RWPE1 (cell line): ENCODE measurements at regions not wholly inside any gene's neighbourhood (a gene's known extent, or its start where the extent isn't known, plus 50 kb on each side); places are given as distances from the start of the nearest gene placed in this dataset.
"Not testable (repeated sequence)": the region's sequence is repeated elsewhere in the genome, so short reads cannot be mapped to it uniquely, and the experiment has no call there.

Experiments used
- CTCF ChIA-PET: fragments of 350-600 bp; sonication (Branson Sonifier 250); formaldehyde crosslinking; extraction: SDS; loops from one replicate; lab custom pipeline; 2021; lab: Yijun Ruan, JAX
- POLR2A ChIA-PET: fragments of 400-600 bp; formaldehyde crosslinking; extraction: SDS; loops from one replicate; lab custom pipeline; 2020; ENCODE audit warnings: antibody characterized with exemption; ENCODE audit not compliant: low non-redundant PET; lab: Yijun Ruan, JAX
- DNase-seq: peaks from one replicate; pipeline ENCODE4 v3.0.0; 2012; ENCODE audit warnings: low spot score
- H3K27ac ChIP-seq: fragments of 450-650 bp; 2 replicates; pipeline ENCODE4 v1.5.1; 2017
- TF ChIP-seq, protein P1 (sequence below): fragments of 450-650 bp; conservative IDR thresholded peaks from 2 replicates; pipeline ENCODE4 v1.5.1; 2017; ENCODE audit warnings: low read depth, mild to moderate bottlenecking

DNA sequence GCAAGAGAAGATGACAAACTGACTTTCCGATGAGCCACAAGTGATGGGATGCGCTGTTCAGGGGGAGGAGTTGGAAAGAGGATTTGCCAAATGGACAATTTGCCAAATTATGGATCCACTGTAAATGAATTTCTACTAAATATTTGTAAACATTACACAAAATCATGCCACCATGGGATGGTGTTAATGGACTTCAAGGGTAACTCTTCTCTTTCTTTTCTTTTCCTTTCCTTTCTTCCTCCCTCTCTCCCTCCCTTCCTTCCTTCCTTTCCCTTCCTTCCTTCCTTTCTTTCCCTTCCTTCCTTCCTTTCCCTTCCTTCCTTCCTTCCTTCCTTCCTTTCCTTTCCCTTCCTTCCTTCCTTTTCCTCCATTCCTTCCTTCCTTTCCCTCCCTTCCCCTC lies 76.0 kb upstream of the PEG3 start:
- TF ChIP-seq, protein P1, sequence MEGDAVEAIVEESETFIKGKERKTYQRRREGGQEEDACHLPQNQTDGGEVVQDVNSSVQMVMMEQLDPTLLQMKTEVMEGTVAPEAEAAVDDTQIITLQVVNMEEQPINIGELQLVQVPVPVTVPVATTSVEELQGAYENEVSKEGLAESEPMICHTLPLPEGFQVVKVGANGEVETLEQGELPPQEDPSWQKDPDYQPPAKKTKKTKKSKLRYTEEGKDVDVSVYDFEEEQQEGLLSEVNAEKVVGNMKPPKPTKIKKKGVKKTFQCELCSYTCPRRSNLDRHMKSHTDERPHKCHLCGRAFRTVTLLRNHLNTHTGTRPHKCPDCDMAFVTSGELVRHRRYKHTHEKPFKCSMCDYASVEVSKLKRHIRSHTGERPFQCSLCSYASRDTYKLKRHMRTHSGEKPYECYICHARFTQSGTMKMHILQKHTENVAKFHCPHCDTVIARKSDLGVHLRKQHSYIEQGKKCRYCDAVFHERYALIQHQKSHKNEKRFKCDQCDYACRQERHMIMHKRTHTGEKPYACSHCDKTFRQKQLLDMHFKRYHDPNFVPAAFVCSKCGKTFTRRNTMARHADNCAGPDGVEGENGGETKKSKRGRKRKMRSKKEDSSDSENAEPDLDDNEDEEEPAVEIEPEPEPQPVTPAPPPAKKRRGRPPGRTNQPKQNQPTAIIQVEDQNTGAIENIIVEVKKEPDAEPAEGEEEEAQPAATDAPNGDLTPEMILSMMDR: no peak
- no peak for DNase-seq
- H3K27ac ChIP-seq: no peak overlapping the region
- ChIA-PET CTCF (no interaction called here), POLR2A (no interaction called here)

DNA sequence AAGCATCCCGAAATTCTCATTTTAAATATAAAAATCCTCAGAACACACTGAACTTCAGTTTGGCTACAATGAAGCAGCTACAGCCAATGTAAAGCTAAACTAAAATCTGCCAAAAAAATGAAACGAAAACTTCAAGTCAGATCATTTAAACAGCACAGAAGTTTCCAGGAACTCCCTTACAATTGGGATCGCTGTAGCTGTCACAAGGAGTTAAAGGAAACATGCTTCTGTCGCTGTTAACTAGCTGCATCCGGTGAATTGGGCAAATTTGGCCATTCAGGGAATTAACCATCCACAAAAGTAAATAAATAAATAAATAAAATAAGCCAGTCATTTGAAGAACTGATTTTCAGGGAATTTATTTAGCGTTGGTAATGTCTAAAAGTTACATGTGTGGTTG lies 77.0 kb upstream of the PEG3 start:
- no peak overlapping the region for H3K27ac ChIP-seq
- TF ChIP-seq, protein P1: no peak
- ChIA-PET POLR2A (no interaction called here), CTCF (no interaction called here)
- DNase-seq: no peak

DNA sequence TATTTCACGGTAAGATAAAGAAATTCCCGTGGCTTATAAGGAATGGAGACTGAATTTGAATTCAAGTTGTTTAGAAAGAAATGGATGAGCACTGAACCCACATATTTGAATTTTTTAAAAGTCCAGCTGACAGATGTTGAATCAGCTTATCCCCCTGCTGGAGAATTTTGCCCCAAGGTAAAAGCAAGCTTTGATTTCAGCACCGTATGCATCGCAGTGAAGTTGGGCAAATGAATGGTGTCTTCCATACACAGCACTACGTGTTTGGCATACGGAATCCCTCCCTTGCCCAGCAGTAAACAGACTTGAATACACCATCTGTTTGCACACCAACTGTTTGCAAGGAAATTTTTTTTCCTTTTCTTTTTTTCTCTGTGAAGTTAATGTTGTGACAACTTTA lies 77.5 kb upstream of the PEG3 start:
- no peak for DNase-seq
- TF ChIP-seq, protein P1: no peak
- H3K27ac ChIP-seq: no peak overlapping the region
- ChIA-PET POLR2A (no interaction called here), CTCF (interaction anchor here (0.7 kb wide), 1 partner anchor 111 kb away, joined by 3 read pairs; no protein-coding TSS in a partner anchor)

DNA sequence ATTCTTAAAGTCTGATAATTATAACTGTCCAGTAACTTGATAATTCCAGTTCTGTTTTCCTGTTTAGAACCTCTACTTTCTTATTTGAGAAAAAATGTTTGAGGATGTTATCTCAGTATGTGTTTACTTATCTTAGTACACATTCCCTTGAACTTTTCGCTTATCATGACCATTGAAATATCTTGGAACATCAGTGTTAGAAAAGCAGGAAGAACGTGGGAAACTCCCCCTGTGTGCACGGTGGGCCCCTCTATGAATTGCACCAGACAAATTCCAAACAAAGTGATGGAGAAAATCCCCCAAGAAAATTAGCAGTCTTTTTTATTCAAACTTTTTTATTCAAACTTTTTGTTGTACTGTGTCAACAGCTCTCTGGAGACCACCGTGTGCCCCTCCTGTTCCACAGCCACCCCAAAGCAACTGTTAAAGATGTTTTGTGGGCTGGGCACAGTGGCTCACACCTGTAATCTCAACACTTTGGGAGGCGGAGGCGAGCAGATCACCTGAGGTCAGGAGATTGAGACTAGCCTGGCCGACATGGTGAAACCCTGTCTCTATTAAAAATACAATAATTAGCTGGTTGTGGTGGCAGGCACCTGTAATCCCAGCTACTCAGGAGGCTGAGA lies 78.3 kb upstream of the PEG3 start:
- ChIA-PET CTCF (no interaction called here), POLR2A (no interaction called here)
- TF ChIP-seq, protein P1: no peak
- no peak for DNase-seq
- H3K27ac ChIP-seq: no peak overlapping the region

DNA sequence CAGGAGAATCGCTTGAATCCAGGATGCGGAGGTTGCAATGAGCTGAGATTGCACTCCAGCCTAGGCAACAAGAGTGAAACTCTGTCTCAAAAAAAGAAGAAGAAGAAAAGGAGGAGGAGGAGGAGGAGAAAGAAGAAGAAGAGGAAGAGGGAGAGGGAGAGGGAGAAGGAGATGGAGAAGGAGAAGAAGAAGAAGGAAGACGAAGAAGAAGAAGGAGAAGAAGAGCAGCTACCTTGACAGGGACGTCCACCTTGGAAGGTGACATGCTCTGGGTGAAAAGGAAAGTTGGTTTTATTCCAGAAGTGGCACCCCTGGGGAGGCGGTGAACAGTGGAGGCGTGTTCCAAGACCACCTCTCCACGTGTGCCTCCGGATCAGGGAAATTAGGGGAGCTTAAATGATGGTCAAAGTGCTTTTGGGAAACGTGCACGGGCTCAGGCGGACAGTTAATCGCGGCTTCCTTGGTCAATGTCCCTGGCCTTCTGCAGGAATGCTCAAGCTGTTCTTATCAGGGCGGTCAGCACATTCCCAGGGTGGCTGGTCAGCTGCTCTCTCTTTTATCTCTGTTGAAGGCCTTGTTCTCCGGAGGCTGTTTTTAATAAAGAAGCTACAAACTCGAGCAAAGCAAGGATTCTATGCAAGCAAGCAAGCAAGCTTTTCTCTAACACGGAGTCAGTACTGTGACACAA lies 78.9 kb upstream of the PEG3 start:
- CTCF ChIA-PET: no interaction called here
- H3K27ac ChIP-seq: no peak overlapping the region
- TF ChIP-seq, protein P1: no peak
- DNase-seq: no peak
- POLR2A ChIA-PET: no interaction called here

DNA sequence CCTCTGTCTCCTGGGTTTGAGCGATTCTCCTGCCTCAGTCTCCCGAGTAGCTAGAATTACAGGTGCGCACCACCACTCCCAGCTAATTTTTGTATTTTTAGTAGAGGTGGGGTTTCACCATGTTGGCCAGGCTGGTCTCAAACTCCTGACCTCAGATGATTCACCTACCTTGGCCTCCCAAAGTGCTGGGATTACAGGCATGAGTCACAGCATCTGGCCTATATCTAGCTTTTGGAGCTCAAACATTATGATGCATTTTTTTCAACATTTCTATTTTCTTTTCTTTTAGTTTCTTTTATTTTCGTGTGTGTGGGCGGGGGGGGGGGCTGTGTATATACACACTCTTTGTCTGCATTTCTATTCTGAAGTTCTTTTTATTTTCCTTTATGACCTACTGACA lies 85.6 kb upstream of the PEG3 start:
- DNase-seq, H3K27ac ChIP-seq, POLR2A ChIA-PET, CTCF ChIA-PET: not testable (repeated sequence)

DNA sequence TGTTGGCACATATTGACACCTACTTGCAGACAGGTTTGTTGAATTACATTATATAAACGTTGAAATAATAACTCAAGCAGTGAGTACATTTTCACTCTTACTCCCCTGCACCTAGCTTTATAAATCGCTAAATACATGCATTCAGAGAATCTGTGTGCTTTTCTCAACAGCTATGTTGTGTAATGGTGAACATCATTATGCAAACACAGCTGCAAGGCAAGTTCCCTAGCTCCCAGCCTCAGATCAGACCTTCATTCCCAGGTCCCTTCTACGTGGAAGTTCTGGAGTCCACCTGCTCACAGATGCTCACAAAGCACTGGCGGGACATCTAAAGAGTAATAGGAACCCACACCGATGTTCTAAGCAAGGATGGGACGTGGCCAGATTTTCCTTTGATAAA lies 86.8 kb upstream of the PEG3 start:
- DNase-seq: no peak
- TF ChIP-seq, protein P1: no peak
- no peak overlapping the region for H3K27ac ChIP-seq
- ChIA-PET POLR2A (no interaction called here), CTCF (no interaction called here)
